ENCODE measurements at regions not wholly inside any gene's neighbourhood (a gene's known extent, or its start where the extent isn't known, plus 50 kb on each side); places are given as distances from the start of the nearest gene placed in this dataset.

- TF ChIP-seq, protein P1, sequence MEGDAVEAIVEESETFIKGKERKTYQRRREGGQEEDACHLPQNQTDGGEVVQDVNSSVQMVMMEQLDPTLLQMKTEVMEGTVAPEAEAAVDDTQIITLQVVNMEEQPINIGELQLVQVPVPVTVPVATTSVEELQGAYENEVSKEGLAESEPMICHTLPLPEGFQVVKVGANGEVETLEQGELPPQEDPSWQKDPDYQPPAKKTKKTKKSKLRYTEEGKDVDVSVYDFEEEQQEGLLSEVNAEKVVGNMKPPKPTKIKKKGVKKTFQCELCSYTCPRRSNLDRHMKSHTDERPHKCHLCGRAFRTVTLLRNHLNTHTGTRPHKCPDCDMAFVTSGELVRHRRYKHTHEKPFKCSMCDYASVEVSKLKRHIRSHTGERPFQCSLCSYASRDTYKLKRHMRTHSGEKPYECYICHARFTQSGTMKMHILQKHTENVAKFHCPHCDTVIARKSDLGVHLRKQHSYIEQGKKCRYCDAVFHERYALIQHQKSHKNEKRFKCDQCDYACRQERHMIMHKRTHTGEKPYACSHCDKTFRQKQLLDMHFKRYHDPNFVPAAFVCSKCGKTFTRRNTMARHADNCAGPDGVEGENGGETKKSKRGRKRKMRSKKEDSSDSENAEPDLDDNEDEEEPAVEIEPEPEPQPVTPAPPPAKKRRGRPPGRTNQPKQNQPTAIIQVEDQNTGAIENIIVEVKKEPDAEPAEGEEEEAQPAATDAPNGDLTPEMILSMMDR (IDR thresholded peaks at IDR 0.05; ENCODE audit: borderline replicate concordance, insufficient read depth, low read depth, low read length): no peak
- no peak overlapping the region for H3K4me3 ChIP-seq (ENCODE audit: low read depth, low read length)
These were observed 340.4 kb downstream of the NUAK1 start for GRCh38 chr12:105798256-105798845.

DNA sequence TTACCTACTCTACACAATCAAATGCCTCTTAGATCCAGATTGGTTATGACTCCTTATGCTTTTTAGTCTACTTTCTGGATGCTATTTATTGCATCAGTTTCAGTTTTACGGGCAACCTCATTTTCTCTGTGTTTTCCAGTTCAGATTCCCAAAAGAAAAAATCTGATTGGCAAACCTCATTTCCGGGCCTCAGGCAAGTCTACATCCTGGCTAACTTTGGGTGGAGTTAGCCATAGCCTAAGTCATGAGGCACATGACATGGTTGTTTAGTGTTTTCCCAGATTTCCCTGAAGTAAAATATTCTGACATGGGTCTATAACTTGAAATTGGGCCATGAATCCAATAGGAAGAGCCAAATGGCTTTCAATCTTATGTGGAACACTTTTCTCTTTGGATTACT, 339.7 kb downstream of the NUAK1 start:
- TF ChIP-seq, protein P1 (IDR thresholded peaks at IDR 0.05; ENCODE audit: borderline replicate concordance, insufficient read depth, low read depth, low read length): no peak
- no peak overlapping the region for H3K4me3 ChIP-seq (ENCODE audit: low read depth, low read length)

DNA sequence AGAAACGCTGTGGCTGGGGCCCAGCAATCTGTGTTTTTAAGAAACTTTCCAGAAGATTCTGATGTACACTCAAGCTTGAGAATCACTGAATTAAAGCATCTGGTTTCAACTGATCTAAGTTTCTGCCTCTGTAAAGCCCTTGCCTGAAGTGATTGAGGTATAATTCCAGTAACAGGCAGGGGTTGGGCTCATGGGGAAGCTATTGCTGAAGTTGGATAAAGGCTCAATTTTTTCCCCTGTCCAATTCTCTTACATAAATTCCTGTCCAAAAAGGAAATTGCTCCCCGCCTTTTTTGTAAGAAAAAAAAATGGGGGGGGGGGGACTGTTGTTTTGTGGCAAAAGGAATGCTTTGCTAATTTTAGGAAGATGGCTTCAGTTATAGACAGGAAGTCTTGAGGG, 337.4 kb downstream of the NUAK1 start:
- no peak overlapping the region for H3K4me3 ChIP-seq (ENCODE audit: low read depth, low read length)
- TF ChIP-seq, protein P1 (IDR thresholded peaks at IDR 0.05; ENCODE audit: borderline replicate concordance, insufficient read depth, low read depth, low read length): no peak

DNA sequence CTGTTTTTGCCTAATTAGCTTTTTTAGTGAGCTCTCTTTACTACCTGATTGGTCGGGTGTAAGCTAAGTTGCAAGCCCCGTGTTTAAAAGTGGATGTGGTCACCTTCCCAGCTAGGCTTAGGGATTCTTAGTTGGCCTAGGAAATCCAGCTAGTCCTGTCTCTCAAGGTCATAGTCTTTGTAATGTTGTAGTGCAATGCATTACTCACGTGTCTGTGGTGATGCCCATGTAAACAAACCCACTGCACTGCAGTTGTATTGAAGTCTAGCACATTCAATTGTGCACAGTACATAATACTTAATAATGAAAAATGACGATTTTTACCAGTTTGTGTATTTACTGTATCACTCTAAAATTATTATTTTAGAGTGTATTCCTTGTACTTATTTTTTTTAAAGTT, 335.5 kb downstream of the NUAK1 start:
- TF ChIP-seq, protein P1 (IDR thresholded peaks at IDR 0.05; ENCODE audit: borderline replicate concordance, insufficient read depth, low read depth, low read length): no peak
- no peak overlapping the region for H3K4me3 ChIP-seq (ENCODE audit: low read depth, low read length)

- TF ChIP-seq, protein P1 (IDR thresholded peaks at IDR 0.05; ENCODE audit: borderline replicate concordance, insufficient read depth, low read depth, low read length): no peak
- no peak overlapping the region for H3K4me3 ChIP-seq (ENCODE audit: low read depth, low read length)
These were observed 334.0 kb downstream of the NUAK1 start for GRCh38 chr12:105804591-105805265.

DNA sequence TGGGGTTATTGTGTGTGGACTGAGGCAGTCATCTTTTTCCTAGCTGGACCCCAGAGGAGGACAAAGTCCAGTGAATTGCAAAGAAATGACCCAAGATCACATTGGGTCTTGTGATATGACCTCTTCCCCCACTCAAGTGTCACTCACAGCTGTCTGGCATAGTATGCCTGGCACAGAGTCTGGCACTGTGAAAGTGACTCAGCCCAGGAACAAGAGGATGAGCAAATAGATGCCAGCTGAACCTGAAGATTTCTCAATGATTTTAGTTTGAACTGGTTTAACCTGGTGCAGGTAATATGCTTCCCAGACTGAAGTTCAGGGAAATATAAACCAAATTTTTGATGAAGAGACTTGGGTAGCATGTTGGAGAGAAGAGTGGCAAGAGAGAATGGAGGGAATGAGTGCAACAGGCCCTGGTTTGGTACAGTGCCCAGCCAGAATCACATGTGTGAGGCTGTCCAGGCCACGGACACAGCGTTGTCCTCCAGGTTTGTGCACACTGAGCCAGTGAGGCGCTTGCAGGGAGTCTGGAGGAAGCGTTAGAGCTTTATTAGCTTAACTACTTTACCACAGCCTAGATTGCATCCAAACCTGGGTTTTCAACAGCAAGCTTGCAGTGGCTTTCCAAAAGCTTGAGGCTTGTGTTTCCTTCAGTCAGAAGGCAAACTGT, 332.9 kb downstream of the NUAK1 start:
- TF ChIP-seq, protein P1 (IDR thresholded peaks at IDR 0.05; ENCODE audit: borderline replicate concordance, insufficient read depth, low read depth, low read length): no peak
- H3K4me3 ChIP-seq (ENCODE audit: low read depth, low read length): no peak overlapping the region

GRCh38 chr12:105806400-105806770, 332.4 kb downstream of the NUAK1 start:
- H3K4me3 ChIP-seq (ENCODE audit: low read depth, low read length): no peak overlapping the region
- TF ChIP-seq, protein P1 (IDR thresholded peaks at IDR 0.05; ENCODE audit: borderline replicate concordance, insufficient read depth, low read depth, low read length): no peak
